Right lobe of liver (tissue), 4 donors: ENCODE measurements at regions not wholly inside any gene's neighbourhood (a gene's known extent, or its start where the extent isn't known, plus 50 kb on each side); places are given as distances from the start of the nearest gene placed in this dataset.

Experiments
- CTCF ChIP-seq, 4 donors: fragments of 200-600 bp in 3 of 4; fragments of 450-650 bp in 1 of 4; IDR thresholded peaks; one replicate each; pipeline versions ENCODE4 v1.5.1 to v1.8.0; 2016 to 2022; ENCODE audit warnings: antibody characterized with exemption in 4 of 4, mild to moderate bottlenecking in 2 of 4
- POLR2A ChIP-seq: fragments of 450-650 bp; IDR thresholded peaks from one replicate; pipeline ENCODE4 v1.6.1; 2017; ENCODE audit warnings: antibody characterized with exemption, mild to moderate bottlenecking
- donor health status: DM: no; HTN: no; CAD: no.
- donor health status: DM: no; HTN: no; CAD: no.
- donor health status: DM: no; HTN: yes; CAD: no.

GRCh38 chr18:44464398-44465180, 216.1 kb upstream of the SETBP1 start:
- TF ChIP-seq CTCF (IDR thresholded peaks at IDR 0.05) (no peak), POLR2A (no peak)
